Esophagus squamous epithelium (tissue), 4 donors: ENCODE measurements at regions not wholly inside any gene's neighbourhood (a gene's known extent, or its start where the extent isn't known, plus 50 kb on each side); places are given as distances from the start of the nearest gene placed in this dataset.

Source experiments
- CTCF ChIP-seq, 6 experiments: fragments of 450-650 bp in 4 of 6; fragments of 200-600 bp in 2 of 6; sonication (generic) in 2 of 6; IDR thresholded peaks; one replicate each; pipeline ENCODE4 v1.5.1; 2016 to 2019; ENCODE audit warnings: antibody characterized with exemption in 6 of 6, mild to moderate bottlenecking in 4 of 6, moderate library complexity in 4 of 6
- POLR2A ChIP-seq, 4 donors: fragments of 450-650 bp; IDR thresholded peaks; one replicate each; pipeline ENCODE4 v1.6.1; 2017; ENCODE audit warnings: antibody characterized with exemption in 4 of 4, mild to moderate bottlenecking in 4 of 4, moderate library complexity in 3 of 4

DNA sequence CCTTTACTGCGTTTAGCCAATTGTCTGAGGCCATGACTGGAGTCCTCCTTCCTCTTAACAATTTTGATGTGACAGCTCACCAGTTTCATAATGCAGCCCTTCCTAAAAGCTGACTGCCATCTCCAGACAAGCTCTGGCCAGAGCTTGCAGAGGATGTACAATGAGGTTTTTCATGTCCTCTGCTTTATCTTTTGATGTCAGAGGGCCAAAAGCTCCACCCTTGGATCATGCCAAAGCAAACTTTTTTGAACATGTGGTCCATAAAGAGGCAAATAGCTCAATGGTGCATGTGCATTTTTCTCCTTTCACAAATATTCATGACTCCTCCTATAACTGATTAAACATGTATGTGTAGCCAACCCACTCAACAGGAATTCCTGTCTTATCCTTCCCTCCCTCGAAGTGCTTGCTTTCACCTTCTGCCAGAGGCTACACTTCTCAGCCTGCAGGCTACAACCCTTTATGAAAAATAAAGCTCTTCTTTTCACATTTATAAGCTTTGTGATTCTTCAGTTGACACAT lies 266.2 kb downstream of the FBXO15 start:
- no peak for TF ChIP-seq CTCF (IDR thresholded peaks at IDR 0.05)
- TF ChIP-seq POLR2A (IDR thresholded peaks at IDR 0.05) = no peak
